K562 (cell line): ENCODE measurements at regions not wholly inside any gene's neighbourhood (a gene's known extent, or its start where the extent isn't known, plus 50 kb on each side); places are given as distances from the start of the nearest gene placed in this dataset.

ENCODE experiments used
- ATAC-seq: fragments of 200-7000 bp; cut with Tn5 transposase; 3 replicates; pipeline ENCODE4 v1.9.1; 2020; ENCODE audit warnings: moderate library complexity
- BruUV-seq: library from RNA; stranded (reverse); fragments of 400-500 nt; replicated peaks from 2 replicates; lab custom pipeline; 2021; lab: Mats Ljungman, UMichigan
- CTCF ChIA-PET: fragments of 300-600 bp; formaldehyde crosslinking; extraction: SDS; loops from one replicate; lab custom pipeline; 2021; ENCODE audit warnings: low intra/inter-chr PET ratio; lab: Yijun Ruan, JAX
- POLR2A ChIA-PET: fragments of 300-600, 350-650 bp; sonication (Branson Sonifier 250); formaldehyde crosslinking; extraction: SDS; loops from one replicate; lab custom pipeline; 2021; ENCODE audit warnings: antibody characterized with exemption, inconsistent platforms; lab: Yijun Ruan, JAX
- DNase-seq, 4 experiments: peaks; one replicate each; pipeline versions ENCODE4 v3.0.0 to v3.0.0-alpha.2; 2011 to 2018; ENCODE audit warnings: low spot score in 3 of 4, mixed read lengths in 3 of 4; ENCODE audit errors: extremely low read depth in 1 of 4
- FAIRE-seq: peaks from 2 replicates; lab custom pipeline; 2011; peaks lifted over from hg19 to GRCh38; lab: Jason Lieb, UNC
- H2AFZ ChIP-seq: 2 replicates; pipeline ENCODE4 v1.6.0; 2011; ENCODE audit warnings: low read depth, low read length, control low read depth, inconsistent platforms
- H3K27ac ChIP-seq: fragments of 200-600 bp; 3 replicates; pipeline ENCODE4 v1.8.0; 2011; ENCODE audit warnings: low read depth, mild to moderate bottlenecking, control low read depth, inconsistent platforms, low read length, moderate library complexity, mixed read lengths; ENCODE audit errors: extremely low read depth
- H3K27me3 ChIP-seq, 2 experiments: fragments of 300-600 bp in 1 of 2; 2 replicates in 1 of 2; 3 replicates in 1 of 2; pipeline versions ENCODE4 v1.6.0 to v1.8.0; 2011; ENCODE audit warnings: inconsistent platforms in 2 of 2, low read length in 2 of 2, mild to moderate bottlenecking in 1 of 2, mixed read lengths in 1 of 2, moderate library complexity in 1 of 2; ENCODE audit not compliant: control insufficient read depth in 2 of 2, insufficient read depth in 2 of 2
- H3K36me3 ChIP-seq: fragments of 300-600 bp; 3 replicates; pipeline ENCODE4 v1.8.0; 2011; ENCODE audit warnings: mild to moderate bottlenecking, low read length, inconsistent platforms; ENCODE audit not compliant: control insufficient read depth, insufficient read depth
- H3K4me1 ChIP-seq, 2 experiments: fragments of 200-600 bp in 1 of 2; replicated peaks in 1 of 2; 2 replicates in 1 of 2; 3 replicates in 1 of 2; pipeline versions ENCODE4 v1.5.1 to v1.8.0; 2011; ENCODE audit warnings: inconsistent platforms in 2 of 2, low read length in 2 of 2, mild to moderate bottlenecking in 1 of 2, mixed read lengths in 1 of 2, moderate library complexity in 1 of 2; ENCODE audit not compliant: control insufficient read depth in 2 of 2, insufficient read depth in 2 of 2
- H3K4me2 ChIP-seq: 2 replicates; pipeline ENCODE4 v1.6.1; 2011; ENCODE audit warnings: low read length, control low read depth, inconsistent platforms, mixed read lengths; ENCODE audit not compliant: insufficient read depth
- H3K4me3 ChIP-seq: fragments of 200-600 bp; sonication (generic), shearing (Covaris generic); 2 replicates; pipeline ENCODE4 v1.5.1; 2016; ENCODE audit warnings: control low read depth, inconsistent platforms
- H3K79me2 ChIP-seq: fragments of 200-600 bp; 3 replicates; pipeline ENCODE4 v1.8.0; 2011; ENCODE audit warnings: low read length, inconsistent platforms; ENCODE audit not compliant: control insufficient read depth, insufficient read depth
- H3K9ac ChIP-seq, 2 experiments: 2 replicates each; pipeline versions ENCODE4 v1.6.0 to v1.6.1; 2011; ENCODE audit warnings: low read depth in 2 of 2, low read length in 2 of 2, control low read depth in 1 of 2, inconsistent platforms in 1 of 2, mild to moderate bottlenecking in 1 of 2, mixed read lengths in 1 of 2; ENCODE audit not compliant: insufficient read depth in 1 of 2
- H3K9me1 ChIP-seq: one replicate; pipeline ENCODE4 v1.6.0; 2011; ENCODE audit warnings: inconsistent platforms, mild to moderate bottlenecking, low read length, moderate library complexity; ENCODE audit not compliant: control insufficient read depth, insufficient read depth
- H3K9me3 ChIP-seq: replicated peaks from 2 replicates; pipeline ENCODE4 v1.5.1; 2011; ENCODE audit warnings: low read depth, low read length, inconsistent platforms; ENCODE audit not compliant: control insufficient read depth, insufficient read depth
- H4K20me1 ChIP-seq: replicated peaks from 2 replicates; pipeline ENCODE4 v1.6.1; 2011; ENCODE audit warnings: low read length, inconsistent platforms, mixed read lengths; ENCODE audit not compliant: control insufficient read depth, insufficient read depth
- ELF1 ChIP-seq: fragments of 200-800 bp; sonication (Bioruptor generic); IDR thresholded peaks from 2 replicates; pipeline ENCODE4 v1.6.1; 2016; ENCODE audit warnings: missing genetic modification characterization, missing compliant biosample characterization
- MCM5 ChIP-seq: fragments of 450-650 bp; IDR thresholded peaks from 2 replicates; pipeline ENCODE4 v1.6.1; 2016; ENCODE audit warnings: low read depth
- REST ChIP-seq, 2 experiments: fragments of 450-650 bp; formaldehyde crosslinking in 1 of 2; IDR thresholded peaks; 2 replicates each; pipeline versions ENCODE4 v1.4.0 to v1.6.1; 2014 to 2020; ENCODE audit warnings: mild to moderate bottlenecking in 2 of 2, borderline replicate concordance in 1 of 2, low read depth in 1 of 2
- XRCC4 ChIP-seq: IDR thresholded peaks from one replicate; pipeline ENCODE4 v1.6.1; 2011; ENCODE audit not compliant: insufficient read depth, insufficient read length; ENCODE audit errors: extremely low read depth
- ZBTB49 ChIP-seq: sonication (generic); formaldehyde crosslinking; IDR thresholded peaks from 2 replicates; pipeline ENCODE4 v1.8.0; 2022; ENCODE audit warnings: missing genetic modification reagents, mild to moderate bottlenecking, borderline replicate concordance
- ZNF695 ChIP-seq: fragments of 450-650 bp; formaldehyde crosslinking; IDR thresholded peaks from 2 replicates; pipeline ENCODE4 v1.4.0; 2020; ENCODE audit warnings: mild to moderate bottlenecking, moderate library complexity
- WGBS: fragments of 100-300 bp; shearing (Covaris generic); methylation state at CpG from one replicate; pipeline ENCODE4 v1.1.6; 2016; ENCODE audit warnings: low coverage, mixed read lengths; ENCODE audit not compliant: insufficient coverage; ENCODE audit errors: missing lambda C conversion rate; 5-methylcytosine and 5-hydroxymethylcytosine counted together
- in situ Hi-C: fragments of 300-500 bp; cut with MboI; formaldehyde crosslinking; loops from 4 replicates; pipeline ENCODE4 v1.15.0; 2018; ENCODE audit warnings: inconsistent platforms, mixed read lengths
- intact Hi-C: fragments of 100-400 bp; cut with micrococcal nuclease; formaldehyde crosslinking; loops from 2 replicates; pipeline ENCODE4 v1.14.2; 2022

GRCh38 chr13:50401049-50401505 is 385.8 kb downstream of the KCNRG start (continued):
- no peak for TF ChIP-seq ZBTB49
- TF ChIP-seq ZNF695 (CRISPR knock-in tag) = no peak
- TF ChIP-seq, all 486 proteins: peak for 3

- H3K4me1 ChIP-seq = no peaks in the 10 kb centered on the region
- no peaks in the 10 kb centered on the region for H3K9me1 ChIP-seq
- DNase-seq = no peak
- no peak overlapping the region for H3K4me2 ChIP-seq
- no peak overlapping the region for H3K9ac ChIP-seq
- in situ Hi-C loops = loop anchor here (25.0 kb wide), 1 partner anchor 415 kb away; the partner anchor contains the start of gene TRIM13
- FAIRE-seq = no peak
- no peak overlapping the region for H3K27ac ChIP-seq
- WGBS = 29% methylated on average over 3 of the region's 3 CpGs
- no peak for ATAC-seq
- H2AFZ ChIP-seq = no peak overlapping the region
- CTCF ChIA-PET = no interaction called here
- no peaks in the 10 kb centered on the region for H3K27me3 ChIP-seq
- H4K20me1 ChIP-seq = no peaks in the 10 kb centered on the region
- no peak overlapping the region for H3K4me3 ChIP-seq
- no TSS peak for BruUV-seq
- POLR2A ChIA-PET = no interaction called here
- H3K36me3 ChIP-seq = no peaks in the 10 kb centered on the region
- no peaks in the 10 kb centered on the region for H3K79me2 ChIP-seq
- intact Hi-C loops = no loop called here
- no peaks in the 10 kb centered on the region for H3K9me3 ChIP-seq
- no peak for TF ChIP-seq ELF1
- no peak for TF ChIP-seq MCM5
- TF ChIP-seq XRCC4 = no peak
- no peak for TF ChIP-seq REST (IDR thresholded peaks at IDR 0.05; ENCODE audit: borderline replicate concordance)
- TF ChIP-seq REST (CRISPR knock-in tag; IDR thresholded peaks at IDR 0.05; ENCODE audit: low read depth) = no peak
Observed at GRCh38 chr13:50401721-50402465, 386.6 kb downstream of the KCNRG start.
